ENCODE measurements at regions not wholly inside any gene's neighbourhood (a gene's known extent, or its start where the extent isn't known, plus 50 kb on each side); places are given as distances from the start of the nearest gene placed in this dataset.

DNA sequence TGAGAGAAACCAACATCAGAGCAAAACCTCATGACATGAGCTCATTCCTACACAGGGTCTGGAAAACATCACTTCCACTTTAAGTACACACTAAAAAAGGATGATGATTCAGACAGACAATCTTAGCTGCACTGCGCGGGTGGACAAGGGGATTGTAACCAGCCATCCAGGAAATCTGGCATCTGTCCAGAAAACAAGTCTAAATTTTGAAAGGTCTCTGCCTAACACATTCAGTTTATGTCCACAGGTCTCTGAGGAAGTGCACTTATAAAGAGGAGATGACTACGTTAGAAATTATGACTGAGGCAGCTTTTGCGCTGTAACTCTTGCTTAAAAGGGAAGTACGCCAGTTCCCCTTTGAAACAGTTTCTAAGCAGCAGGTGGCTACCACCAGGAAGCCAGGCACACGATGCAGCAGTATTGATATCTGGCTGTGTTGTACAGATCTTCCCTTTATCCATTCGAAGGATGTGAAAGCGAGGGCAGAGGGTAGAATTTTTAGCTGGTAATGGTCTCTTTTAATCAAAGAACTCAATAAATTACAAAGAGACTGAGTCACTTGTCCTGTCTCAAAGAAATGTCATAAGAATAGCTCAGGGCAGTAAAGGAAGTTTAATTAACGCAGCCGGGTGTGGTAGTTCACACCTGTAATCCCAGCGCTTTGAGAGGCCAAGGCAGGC lies 128.0 kb downstream of the SETD4 start:
- no peak for DNase-seq

DNA sequence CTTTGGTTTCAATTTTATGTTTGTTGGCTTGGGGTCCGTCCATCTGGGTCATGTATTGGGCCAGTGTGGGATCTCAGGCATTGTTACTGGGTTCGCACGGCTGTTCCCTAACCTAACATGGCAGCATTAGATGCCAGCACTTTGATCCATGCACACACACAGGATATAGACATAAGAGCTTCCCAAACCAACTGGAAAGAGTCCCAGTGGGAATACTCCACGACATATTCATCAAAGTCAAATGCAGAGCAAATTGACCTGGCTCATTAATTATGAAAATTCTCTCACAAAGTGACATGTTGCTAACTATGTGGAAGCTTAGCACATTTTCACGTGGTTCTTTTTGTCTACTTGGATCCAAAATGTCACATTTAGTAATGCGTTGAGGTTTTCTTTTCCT lies 130.4 kb downstream of the SETD4 start:
- no peak for DNase-seq

DNA sequence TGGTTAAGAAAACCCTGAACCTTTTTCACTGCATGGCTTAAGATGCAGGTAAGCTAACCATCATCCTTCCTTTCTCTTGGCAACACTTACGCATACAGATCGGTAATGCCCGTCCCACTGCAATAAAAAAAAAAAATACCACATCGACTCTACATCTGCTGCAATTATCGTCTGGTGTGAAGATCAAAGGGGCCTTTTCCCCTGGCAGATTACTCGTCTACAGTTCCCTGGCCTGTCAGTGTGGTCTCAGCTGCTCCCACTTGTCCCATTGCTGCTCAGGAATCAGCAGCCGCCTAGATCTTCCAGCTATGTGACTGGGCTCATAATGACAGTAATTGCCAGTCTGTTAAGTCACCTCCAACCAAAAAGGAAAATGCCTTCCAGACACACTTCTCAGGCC lies 133.1 kb downstream of the SETD4 start:
- no peak for DNase-seq

DNA sequence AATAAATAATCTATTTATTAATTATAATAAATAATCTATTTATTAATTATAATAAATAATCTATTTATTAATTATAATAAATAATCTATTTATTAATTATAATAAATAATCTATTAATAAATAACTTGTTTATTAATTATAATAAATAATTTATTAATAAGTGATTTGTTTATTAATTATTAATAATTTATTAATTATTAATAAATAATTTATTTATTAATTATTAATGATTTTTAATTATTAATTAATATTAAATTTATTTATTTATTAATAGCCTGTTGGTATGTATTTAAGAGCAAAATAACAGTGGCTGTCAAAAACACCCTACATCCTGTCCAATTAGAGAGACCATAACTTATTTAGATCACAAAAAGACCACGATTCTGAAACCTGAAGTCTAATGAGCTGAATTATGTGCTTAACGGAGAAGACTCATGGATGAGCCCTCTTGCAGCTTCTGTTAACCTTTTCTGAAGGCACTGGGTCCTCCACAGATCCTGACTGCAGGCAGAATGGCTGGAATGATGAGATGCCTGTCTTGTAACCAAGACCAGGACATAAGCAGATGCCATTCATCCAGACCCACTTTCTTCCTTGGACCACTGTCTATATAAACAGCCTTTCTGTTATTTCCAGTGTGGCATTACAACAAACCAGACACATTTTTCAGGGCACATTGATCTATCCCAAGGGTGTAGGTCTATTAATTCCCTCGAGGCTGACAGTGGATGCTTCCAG lies 134.2 kb downstream of the SETD4 start:
- no peak for DNase-seq

DNA sequence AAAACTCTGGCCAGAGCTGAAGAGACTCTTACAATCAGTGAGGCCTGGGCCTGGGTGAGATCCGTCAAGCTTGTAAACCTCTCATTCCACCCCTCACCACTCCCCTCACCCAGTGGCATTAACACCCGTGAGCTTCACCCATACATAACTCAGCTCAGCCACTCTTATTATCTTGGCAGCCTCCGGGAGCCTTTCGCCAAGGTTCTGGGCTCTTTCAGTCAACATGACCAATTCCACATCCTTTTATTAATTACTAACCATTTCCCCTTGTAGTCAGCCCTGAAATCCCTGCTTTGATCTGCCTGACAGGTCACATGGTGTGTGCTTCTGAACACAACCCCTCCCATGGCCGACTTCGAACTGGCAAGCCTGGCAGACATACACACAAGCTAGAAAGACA lies 134.8 kb downstream of the SETD4 start:
- DNase-seq = no peak

DNA sequence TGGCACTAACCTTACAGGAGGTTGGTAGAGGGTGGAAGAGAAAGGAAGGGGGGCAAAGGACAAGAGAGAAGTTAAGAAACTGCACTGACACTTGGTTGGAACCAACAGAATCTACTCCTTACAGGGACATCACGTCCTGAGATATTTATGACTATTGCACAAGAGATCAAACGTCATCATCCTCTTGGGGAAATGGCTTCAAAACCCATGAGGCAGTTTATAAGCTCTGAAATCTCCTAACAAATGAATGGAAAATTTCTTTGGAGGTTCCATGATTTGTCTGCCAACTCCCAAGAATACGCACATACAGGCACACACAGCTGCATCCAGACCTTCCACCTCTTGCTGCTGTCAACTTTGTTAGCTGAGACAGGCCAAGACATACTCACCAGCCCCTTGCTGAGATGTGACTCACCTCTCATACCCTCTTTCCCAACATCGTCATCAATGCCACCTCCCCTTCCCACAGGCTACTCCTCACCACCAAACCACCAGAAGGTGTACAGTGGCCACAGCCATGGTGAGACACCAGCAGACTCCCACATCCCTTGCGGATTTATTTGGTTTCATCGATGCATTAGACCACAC lies 135.5 kb downstream of the SETD4 start:
- DNase-seq = peak; percentile 17

DNA sequence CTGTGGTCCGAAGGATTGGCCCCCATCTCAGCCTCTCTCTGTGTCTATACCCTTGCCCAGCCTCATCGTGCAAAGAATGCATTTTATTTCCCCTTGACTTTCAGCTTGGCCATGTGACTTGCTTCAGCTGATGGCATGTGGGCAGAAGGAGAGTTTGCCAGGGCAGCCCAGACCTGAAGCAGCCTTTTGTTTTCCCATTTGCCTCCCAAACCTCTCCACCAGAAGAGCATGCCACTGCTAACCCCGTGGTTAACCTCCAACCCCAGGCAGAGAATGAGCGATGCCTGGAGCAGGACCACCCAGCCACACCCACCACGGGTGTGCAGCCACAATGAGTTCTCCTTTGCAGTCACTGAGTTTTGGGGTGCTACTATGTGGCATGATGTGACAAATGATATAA lies 136.4 kb downstream of the SETD4 start:
- no peak for DNase-seq

DNA sequence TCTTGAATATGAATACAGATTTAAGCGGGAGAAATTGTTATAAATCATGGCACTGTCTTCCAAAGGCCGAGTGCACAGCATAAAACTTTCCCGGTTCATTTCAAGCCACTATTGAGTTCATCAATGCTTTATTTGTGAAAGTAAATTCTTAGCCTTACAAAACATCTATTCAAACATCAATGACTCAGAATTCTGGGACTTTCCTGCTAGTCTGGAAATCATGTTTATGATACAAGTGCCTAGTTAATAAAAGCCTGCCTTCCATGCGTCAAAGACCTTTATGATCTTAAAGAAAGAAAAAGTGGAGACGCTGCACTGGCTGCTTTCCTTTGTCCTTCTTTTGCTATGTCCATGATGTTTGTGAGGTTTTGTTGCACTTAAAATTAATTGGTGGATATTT lies 137.7 kb downstream of the SETD4 start:
- no peak for DNase-seq

DNA sequence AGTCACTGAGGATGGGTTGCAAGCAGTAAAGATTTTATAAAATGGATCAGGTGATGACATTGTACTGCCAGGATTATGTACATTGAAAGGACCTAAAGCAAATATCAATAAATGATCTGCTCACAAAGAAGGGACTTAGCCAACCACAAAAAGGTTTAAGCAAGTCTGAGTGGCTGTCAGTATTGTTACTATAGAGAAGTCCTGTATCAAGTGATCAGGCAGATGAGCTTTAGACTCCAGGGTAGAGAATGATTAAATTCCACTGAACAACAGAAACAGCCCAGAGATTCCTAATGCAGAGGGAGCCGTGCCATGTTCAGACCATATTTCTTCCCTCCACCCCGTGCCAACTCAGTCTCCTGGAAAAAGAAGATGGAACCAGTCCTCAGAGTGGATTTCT lies 138.9 kb downstream of the SETD4 start:
- DNase-seq = no peak

DNA sequence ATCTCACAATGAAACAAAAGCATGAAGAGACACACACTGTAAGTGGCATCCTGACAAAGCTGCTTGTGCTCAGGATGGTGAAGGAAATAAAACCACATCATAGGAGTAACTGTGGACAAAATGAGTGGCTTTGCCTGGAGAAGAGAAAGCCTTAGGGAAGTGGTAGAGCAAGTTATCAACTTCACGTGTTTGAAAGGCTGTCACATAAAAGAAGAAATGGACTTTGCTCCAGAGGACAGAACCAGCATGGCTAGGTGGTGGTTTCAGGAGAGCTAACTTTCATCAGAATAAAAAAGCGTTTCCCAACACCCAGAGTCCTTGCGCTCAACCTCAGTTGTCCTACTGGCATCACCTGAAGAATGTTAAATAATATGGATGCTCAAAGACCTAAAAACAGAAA lies 139.9 kb downstream of the SETD4 start:
- DNase-seq = no peak

DNA sequence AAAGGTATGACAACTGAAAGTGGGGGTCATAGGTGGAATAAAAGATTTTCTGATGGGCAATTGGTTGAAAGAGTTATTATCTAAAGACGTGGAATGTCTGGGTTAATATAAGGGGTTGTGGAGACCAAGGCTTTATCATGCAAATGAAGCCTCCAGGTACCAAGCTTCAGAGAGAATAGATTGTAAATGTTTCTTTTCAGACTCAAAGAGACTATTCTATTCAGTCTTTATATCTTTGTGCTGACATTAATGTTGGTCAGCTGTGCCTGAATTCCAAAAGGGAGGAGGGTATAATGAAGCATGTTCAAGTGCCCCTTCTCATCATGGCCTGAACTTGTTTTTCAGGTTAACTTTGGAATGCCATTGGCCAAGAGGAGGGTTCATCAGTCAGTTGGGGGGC lies 145.3 kb downstream of the SETD4 start:
- DNase-seq = no peak

DNA sequence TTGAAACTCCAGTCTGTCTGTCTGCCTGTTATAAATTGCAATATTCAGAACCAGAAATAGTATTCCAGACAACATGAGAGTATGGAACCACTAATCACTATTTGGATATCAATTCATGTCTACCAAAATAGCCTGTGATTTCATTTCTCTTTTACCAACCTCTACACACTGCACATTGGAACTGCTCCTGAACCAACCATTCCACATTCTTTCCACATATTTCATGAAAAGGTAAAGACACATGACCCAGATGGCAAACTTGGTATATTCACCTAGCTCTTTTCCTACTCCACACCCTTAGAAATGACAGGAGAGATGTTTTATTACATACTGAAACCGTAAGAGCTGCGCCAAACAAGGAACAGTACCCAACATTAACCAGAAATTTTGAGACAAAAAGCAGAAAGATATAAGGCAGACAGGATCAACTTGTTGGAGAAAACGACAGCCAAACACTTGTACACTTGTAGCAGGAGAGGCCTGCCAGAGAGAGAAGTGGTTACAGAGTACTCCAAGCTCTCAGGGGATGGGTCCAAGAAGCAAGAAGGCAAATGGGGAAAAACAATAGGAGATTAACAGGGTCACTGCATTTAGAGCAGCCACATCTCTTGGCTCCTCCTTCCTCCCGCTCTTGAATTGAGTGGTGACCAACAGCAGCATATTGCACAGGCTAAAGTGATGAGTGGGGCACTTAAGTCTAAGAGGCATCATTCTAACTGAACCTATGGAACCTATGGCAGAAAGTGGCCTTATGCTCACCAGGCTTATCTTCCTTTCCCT lies 148.7 kb downstream of the SETD4 start:
- no peak for DNase-seq

DNA sequence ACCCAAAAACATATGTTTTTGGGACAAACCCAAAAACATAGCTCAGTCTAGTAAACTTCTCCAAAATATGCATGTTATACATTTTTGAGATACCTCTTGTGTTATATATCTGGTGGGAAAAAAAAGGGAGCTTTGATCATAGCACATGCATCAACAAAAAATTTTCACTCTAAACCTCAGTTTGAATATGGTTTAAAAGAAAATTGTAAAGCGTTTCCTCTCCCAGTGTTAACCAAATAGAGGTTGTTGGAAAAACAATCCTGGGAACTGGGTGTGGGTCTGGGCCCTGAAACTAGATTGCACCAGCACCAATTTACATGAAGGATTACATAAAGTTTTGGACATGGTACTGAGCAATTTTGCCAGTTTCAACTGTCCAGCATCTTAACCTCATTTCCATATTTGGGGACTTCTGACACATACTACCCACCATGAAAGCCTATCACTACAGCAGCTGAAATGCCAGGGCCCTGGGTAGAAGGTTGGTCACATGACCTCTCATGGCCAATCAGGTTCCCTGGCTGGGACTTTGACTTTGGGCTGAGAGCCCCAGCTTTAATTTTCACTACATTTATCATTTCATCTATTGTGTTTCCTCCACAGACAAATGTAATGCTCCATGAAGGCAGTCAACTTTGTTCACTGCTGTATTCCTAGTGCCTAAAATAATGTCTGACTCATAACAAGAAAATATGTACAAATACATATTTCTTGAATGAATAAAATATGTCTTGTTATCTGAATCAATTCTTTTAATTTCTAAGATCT lies 150.7 kb downstream of the SETD4 start:
- no peak for DNase-seq

DNA sequence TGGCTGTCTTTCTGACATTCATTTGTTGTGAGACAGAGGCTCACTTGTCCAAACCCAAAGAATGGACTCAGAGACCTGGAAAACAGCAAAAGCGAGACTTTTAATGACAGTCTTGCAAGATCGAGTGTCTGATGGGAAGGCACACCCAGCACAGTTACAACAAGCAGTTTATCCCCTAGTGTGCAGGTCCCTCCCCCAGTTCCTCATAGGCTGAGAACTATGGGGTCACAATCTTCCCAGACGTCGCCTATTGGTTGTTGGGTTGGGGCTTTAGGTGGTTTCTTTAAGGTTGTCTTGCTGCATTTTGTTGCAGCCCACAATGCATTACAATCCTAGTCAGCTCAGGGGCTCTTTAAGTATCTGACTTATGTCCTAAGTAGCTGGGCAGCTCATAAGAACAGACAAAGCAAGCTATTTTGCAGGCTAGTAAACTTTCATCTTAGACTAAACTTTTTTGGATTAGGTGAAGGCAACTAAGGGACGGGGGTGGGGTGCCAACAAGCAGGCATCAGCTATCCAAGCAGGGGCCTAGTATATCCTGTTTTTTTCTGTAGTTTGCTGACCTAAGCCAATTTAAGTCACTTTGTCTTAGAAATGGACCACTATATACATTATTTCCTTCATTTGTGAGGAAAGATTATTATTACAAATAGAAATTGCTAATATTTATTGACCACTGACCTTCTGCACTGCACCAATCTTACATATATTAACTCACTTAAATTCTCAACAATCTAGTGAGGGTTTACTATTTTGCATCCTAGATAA lies 151.8 kb downstream of the SETD4 start:
- DNase-seq = no peak

DNA sequence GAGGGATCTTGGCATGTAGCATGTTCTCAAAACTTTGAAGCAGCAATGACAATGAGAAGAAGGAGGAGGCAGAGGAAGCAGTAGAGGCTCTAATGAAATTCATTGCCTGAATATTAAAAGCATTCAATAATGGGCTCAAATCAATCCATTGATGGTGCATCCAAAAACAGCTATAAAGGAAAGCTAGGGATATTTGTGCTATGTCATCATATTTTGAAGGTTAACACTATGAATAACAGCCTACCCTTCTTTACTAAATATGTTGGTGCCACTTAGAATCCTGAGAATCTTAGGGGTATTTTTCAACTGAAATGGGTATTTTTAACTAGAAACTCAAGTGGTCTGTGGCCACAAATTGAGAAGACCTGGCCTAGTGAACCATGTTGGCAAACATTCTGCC lies 153.7 kb downstream of the SETD4 start:
- DNase-seq = no peak

DNA sequence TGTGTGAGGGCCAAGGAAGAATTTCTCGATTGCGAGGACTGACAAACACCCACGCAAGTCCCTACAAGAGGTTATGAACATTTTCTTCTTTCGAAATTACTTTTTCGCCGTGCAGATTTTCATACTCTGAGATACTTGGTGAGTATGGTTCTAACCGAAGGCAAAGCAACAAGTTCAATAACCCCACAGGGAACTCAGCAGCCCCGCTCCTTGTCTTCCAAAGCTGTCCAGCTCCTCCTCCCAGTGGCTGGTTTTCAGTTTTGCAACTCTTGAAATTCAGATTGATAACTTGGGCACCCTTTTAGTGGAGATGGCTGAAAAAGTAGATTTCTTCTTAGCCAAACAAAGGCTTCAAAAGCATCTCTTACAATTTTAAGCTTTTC lies 154.4 kb downstream of the SETD4 start:
- no peak for DNase-seq

DNA sequence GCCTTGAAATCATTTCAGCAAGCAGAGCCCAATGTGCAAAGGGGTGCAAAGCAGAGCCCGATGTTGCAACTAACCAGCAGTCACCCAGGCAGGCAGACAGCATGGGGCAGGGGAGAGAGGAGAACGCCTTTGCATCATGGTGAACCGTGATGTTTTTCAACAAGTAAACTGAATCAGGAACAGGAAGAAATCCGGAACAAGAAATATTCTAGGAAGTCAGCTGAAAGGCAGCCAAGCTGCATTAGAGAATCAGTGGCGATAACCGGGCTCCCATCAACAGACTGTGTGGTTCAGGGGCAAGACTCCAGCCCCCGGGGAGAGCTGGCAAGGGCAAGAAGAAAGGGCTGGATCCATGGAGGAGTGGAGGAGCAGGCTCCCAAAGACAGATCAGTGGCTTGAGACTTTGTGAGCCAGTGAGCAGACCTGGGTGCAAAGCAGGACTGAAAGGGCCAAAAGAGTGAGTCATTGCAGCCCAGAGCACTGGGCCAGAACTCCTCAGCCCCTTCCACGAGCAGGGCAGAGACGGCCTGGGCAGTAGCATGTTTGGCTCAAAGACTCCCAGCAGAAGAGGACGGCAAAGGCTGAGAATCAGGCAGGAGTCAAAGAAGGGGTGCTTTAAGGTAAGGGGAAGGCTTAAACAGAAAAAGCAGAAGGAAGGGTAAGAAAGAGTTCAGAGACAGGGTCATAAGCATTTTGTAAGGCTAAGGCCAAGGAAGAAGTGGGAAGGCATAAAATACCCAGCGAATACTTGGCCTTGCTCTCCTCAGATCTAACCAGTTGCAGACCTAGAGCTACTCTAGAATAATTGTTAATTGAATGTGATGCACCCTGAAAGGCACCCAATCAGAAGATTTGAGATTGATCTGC lies 155.0 kb downstream of the SETD4 start:
- DNase-seq = no peak

DNA sequence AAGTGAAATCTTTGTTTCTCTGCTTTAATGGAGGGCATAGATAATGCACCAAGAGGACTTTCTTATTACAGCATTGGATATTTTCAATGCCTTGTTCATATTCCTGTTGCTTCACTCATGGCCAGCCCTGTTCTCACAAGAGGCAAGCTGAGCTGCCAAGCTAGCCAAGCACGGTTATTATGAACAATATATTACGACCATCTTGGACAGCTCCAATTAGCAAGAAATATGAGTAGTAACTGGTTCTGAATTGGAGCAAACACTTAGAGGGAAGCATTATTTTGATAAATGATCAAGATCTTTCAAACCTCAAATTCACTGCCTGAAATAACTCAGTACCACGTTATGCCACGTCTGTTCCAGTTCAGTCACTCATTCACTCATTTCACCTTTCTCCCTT lies 159.8 kb downstream of the SETD4 start:
- no peak for DNase-seq

DNA sequence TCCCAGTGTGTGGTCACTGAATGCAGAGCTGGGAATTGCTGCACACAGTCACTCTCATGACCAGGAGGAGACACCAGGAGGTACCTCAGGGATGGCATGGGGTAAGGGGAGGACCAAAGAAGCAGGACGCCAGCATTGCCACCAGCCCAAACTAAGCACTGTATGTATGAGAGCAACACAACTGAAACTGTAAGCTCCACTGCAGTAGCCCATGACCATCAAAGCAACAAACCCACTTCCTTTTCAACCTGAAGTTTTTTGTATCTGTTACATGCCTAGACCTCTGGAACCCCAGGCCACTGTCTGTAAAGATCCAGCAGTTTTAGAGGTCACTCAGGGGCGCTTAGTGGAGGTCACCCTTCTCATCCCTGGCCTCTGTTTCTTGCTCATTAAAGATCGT lies 164.3 kb downstream of the SETD4 start:
- no peak for DNase-seq

DNA sequence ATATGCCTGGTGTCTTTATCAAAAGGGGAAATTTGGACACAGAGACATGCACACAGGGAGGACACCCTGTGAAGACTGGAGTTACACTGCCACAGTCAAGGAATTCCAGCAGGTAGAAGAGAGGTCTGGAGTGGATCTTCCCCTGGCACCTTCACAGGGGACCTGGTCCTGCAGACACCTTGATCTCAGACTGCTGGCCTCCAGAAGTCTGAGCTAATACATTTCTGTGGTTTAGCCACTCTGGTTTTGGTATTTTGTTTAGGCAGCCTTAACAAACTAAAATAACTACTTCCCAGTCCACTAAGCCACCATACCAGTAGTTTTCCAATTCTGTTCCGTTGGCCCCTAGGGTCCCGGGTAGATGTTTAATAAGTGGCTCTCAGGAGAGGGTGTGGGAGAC lies 164.7 kb downstream of the SETD4 start:
- no peak for DNase-seq

DNA sequence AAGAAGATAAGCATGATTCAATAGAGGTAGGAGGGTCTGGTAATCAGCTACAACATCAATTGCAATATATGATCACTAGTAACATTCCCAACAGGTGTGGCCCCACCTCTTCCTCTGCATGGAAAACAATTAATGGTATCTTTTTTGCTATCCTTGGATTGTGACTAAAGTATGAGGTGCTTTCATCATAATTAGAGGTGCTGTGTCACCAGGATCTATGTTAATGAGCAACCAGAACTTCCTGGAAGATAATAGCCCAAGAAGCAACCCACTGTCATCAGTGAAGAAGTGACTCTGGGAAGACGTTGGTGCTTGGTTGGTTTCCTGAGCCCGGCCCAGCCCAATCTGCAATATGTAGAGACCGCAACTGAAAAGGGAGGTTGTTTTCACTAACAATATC lies 167.2 kb downstream of the SETD4 start:
- DNase-seq = no peak

Measured in activated naive CD4-positive, alpha-beta T cell treated with Interleukin-2 at 50 U/mL for 16 hours (primary cell).